Loucy (cell line): ENCODE measurements at regions not wholly inside any gene's neighbourhood (a gene's known extent, or its start where the extent isn't known, plus 50 kb on each side); places are given as distances from the start of the nearest gene placed in this dataset.

ENCODE experiments used
- H2AFZ ChIP-seq: fragments of 200-600 bp; sonication (generic); 2 replicates; pipeline ENCODE4 v1.6.0; 2016; ENCODE audit warnings: antibody characterized with exemption, mild to moderate bottlenecking, low read length, moderate library complexity
- H3F3A ChIP-seq: fragments of 200-600 bp; 2 replicates; pipeline ENCODE4 v1.6.0; 2016; ENCODE audit warnings: antibody characterized with exemption, low read depth, mild to moderate bottlenecking
- H3K27me3 ChIP-seq: fragments of 200-600 bp; sonication (generic); 2 replicates; pipeline ENCODE4 v1.6.1; 2014; ENCODE audit warnings: low read length, mild to moderate bottlenecking; ENCODE audit not compliant: insufficient read depth, poor library complexity, severe bottlenecking
- H3K36me3 ChIP-seq: fragments of 200-600 bp; sonication (generic); 2 replicates; pipeline ENCODE4 v1.6.1; 2016; ENCODE audit warnings: low read length; ENCODE audit not compliant: insufficient read depth
- H3K4me1 ChIP-seq: fragments of 200-600 bp; sonication (generic); 2 replicates; pipeline ENCODE4 v1.5.1; 2014; ENCODE audit warnings: low read length, mild to moderate bottlenecking; ENCODE audit not compliant: insufficient read depth, poor library complexity, severe bottlenecking
- H3K4me2 ChIP-seq: fragments of 200-600 bp; sonication (generic); 2 replicates; pipeline ENCODE4 v1.6.0; 2014; ENCODE audit warnings: antibody characterized with exemption, low read length, low read depth, mild to moderate bottlenecking; ENCODE audit not compliant: poor library complexity, severe bottlenecking
- H3K4me3 ChIP-seq: fragments of 200-600 bp; sonication (generic); 2 replicates; pipeline ENCODE4 v1.5.1; 2014; ENCODE audit warnings: low read length, mild to moderate bottlenecking, mixed read lengths; ENCODE audit not compliant: poor library complexity, severe bottlenecking
- H3K79me2 ChIP-seq: fragments of 200-600 bp; sonication (generic); 2 replicates; pipeline ENCODE4 v1.6.1; 2014; ENCODE audit warnings: low read length; ENCODE audit not compliant: insufficient read depth
- H3K9ac ChIP-seq: fragments of 200-600 bp; sonication (generic); 2 replicates; pipeline ENCODE4 v1.6.0; 2014; ENCODE audit warnings: mild to moderate bottlenecking, low read depth, low read length, moderate library complexity; ENCODE audit not compliant: poor library complexity, severe bottlenecking
- H3K9me2 ChIP-seq: fragments of 200-600 bp; sonication (generic); replicated peaks from 2 replicates; pipeline ENCODE4 v1.6.1; 2016; ENCODE audit warnings: low read depth, low read length, mixed read lengths
- H3K9me3 ChIP-seq: fragments of 200-600 bp; sonication (generic); 2 replicates; pipeline ENCODE4 v1.6.1; 2014; ENCODE audit warnings: mild to moderate bottlenecking, antibody characterized with exemption, low read length, low read depth; ENCODE audit not compliant: insufficient read depth
- H4K20me1 ChIP-seq: fragments of 200-600 bp; sonication (generic); 2 replicates; pipeline ENCODE4 v1.6.0; 2014; ENCODE audit warnings: antibody characterized with exemption, low read length, mild to moderate bottlenecking; ENCODE audit not compliant: insufficient read depth, poor library complexity, severe bottlenecking
- EZH2phosphoT487 ChIP-seq: fragments of 200-600 bp; IDR thresholded peaks from 2 replicates; pipeline ENCODE4 v1.6.1; 2018; ENCODE audit warnings: antibody characterized with exemption, mild to moderate bottlenecking, moderate library complexity, borderline replicate concordance
- TF ChIP-seq, protein P1 (sequence below): fragments of 200-600 bp; sonication (generic); conservative IDR thresholded peaks from 2 replicates; pipeline ENCODE4 v1.5.1; 2014; ENCODE audit warnings: mild to moderate bottlenecking, antibody characterized with exemption, low read length

DNA sequence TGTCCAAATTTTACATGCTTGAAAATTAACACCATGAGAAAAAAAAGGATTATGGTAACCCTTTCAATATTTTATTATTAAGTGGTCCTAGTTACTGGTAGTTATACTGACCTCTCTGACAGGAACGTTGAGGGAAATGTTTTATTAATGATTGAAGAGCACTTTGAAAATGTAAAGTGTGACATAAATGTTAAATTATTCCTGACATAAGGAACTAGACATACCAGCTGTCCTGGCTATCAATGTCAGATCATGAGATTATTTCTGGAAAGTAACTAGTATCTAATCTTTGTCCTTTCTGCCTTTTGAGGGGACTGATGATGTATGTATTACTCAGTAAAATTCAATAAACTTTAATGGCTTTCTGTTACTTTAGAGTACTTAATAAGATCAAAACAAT, 1538.5 kb upstream of the CDH6 start:
- H3K4me2 ChIP-seq, result no peak overlapping the region
- TF ChIP-seq, protein P1, sequence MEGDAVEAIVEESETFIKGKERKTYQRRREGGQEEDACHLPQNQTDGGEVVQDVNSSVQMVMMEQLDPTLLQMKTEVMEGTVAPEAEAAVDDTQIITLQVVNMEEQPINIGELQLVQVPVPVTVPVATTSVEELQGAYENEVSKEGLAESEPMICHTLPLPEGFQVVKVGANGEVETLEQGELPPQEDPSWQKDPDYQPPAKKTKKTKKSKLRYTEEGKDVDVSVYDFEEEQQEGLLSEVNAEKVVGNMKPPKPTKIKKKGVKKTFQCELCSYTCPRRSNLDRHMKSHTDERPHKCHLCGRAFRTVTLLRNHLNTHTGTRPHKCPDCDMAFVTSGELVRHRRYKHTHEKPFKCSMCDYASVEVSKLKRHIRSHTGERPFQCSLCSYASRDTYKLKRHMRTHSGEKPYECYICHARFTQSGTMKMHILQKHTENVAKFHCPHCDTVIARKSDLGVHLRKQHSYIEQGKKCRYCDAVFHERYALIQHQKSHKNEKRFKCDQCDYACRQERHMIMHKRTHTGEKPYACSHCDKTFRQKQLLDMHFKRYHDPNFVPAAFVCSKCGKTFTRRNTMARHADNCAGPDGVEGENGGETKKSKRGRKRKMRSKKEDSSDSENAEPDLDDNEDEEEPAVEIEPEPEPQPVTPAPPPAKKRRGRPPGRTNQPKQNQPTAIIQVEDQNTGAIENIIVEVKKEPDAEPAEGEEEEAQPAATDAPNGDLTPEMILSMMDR, result no peak
- no peak for TF ChIP-seq EZH2phosphoT487
- H3K4me3 ChIP-seq, result no peak overlapping the region
- no peaks in the 10 kb centered on the region for H3K27me3 ChIP-seq
- no peak overlapping the region for H2AFZ ChIP-seq
- H3K79me2 ChIP-seq, result no peaks in the 10 kb centered on the region
- no peaks in the 10 kb centered on the region for H3K4me1 ChIP-seq
- no peaks in the 10 kb centered on the region for H3F3A ChIP-seq
- no peaks in the 10 kb centered on the region for H3K9me2 ChIP-seq
- H3K9ac ChIP-seq, result no peak overlapping the region
- H3K36me3 ChIP-seq, result no peaks in the 10 kb centered on the region
- no peaks in the 10 kb centered on the region for H3K9me3 ChIP-seq
- H4K20me1 ChIP-seq, result no peaks in the 10 kb centered on the region

DNA sequence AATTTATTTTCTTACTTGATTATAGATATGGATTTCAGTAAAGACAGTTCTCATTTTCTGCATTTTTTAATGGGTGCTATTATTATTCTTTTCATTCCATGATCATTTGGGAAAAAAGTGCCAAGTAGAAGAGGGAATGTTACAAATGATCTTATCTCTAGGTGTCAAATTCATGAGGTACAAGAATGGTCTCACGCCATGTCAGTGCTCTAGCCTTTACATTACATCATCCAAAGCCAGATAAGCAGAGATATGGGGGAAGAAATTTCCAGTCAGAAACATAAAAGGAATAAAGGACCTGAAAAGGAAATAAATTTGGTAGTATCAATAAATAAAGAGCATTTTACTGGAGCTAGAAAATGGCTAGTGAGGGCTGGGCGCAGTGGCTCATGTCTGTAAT, 1544.2 kb upstream of the CDH6 start:
- no peaks in the 10 kb centered on the region for H3K79me2 ChIP-seq
- H3K4me2 ChIP-seq, result no peak overlapping the region
- H3K36me3 ChIP-seq, result no peaks in the 10 kb centered on the region
- no peaks in the 10 kb centered on the region for H3K9me3 ChIP-seq
- H4K20me1 ChIP-seq, result no peaks in the 10 kb centered on the region
- no peaks in the 10 kb centered on the region for H3K9me2 ChIP-seq
- no peak overlapping the region for H3K9ac ChIP-seq
- no peak overlapping the region for H3K4me3 ChIP-seq
- no peaks in the 10 kb centered on the region for H3F3A ChIP-seq
- H3K4me1 ChIP-seq, result no peaks in the 10 kb centered on the region
- TF ChIP-seq, protein P1, result no peak
- TF ChIP-seq EZH2phosphoT487, result no peak
- H2AFZ ChIP-seq, result no peak overlapping the region
- H3K27me3 ChIP-seq, result no peaks in the 10 kb centered on the region

DNA sequence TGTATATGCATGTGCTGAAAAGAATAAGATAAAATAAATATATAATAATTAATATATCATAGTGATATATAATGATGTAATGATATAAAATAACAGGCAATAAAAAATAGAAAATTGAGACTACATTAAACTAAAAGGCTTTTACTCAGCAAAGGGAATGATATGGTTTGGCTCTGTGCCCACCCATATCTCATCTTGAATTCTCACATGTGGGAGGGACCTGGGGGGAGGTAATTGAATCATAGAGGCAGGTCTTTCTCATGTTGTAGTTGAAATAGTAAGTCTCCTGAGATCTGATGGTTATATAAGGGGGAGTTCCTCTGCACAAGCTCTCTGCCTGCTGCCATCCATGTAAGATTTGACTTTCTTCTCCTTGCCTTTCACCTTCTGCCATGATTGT, 1550.9 kb upstream of the CDH6 start:
- no peak overlapping the region for H3K4me2 ChIP-seq
- H3K79me2 ChIP-seq, result no peaks in the 10 kb centered on the region
- H3K36me3 ChIP-seq, result no peaks in the 10 kb centered on the region
- no peak overlapping the region for H3K9ac ChIP-seq
- H3K9me2 ChIP-seq, result no peaks in the 10 kb centered on the region
- H3K4me3 ChIP-seq, result no peak overlapping the region
- TF ChIP-seq EZH2phosphoT487, result no peak
- TF ChIP-seq, protein P1, result no peak
- H3F3A ChIP-seq, result no peaks in the 10 kb centered on the region
- H3K9me3 ChIP-seq, result no peaks in the 10 kb centered on the region
- no peaks in the 10 kb centered on the region for H3K27me3 ChIP-seq
- no peak overlapping the region for H2AFZ ChIP-seq
- H4K20me1 ChIP-seq, result no peaks in the 10 kb centered on the region
- H3K4me1 ChIP-seq, result no peaks in the 10 kb centered on the region
